Duodenal mucosa (tissue), 2 donors: ENCODE measurements at regions not wholly inside any gene's neighbourhood (a gene's known extent, or its start where the extent isn't known, plus 50 kb on each side); places are given as distances from the start of the nearest gene placed in this dataset.
"Not testable (repeated sequence)": the region's sequence is repeated elsewhere in the genome, so short reads cannot be mapped to it uniquely, and the experiment has no call there.

Experiments used
- H3K27ac ChIP-seq: one replicate; pipeline ENCODE4 v1.7.0; 2013; ENCODE audit warnings: low read depth, low read length
- H3K27me3 ChIP-seq, 2 donors: one replicate each; pipeline ENCODE4 v1.7.0; 2013; ENCODE audit warnings: low read length in 2 of 2, control low read depth in 1 of 2; ENCODE audit not compliant: insufficient read depth in 2 of 2, control insufficient read depth in 1 of 2
- H3K36me3 ChIP-seq, 2 donors: one replicate each; pipeline ENCODE4 v1.7.0; 2013; ENCODE audit warnings: low read length in 2 of 2, control low read depth in 1 of 2; ENCODE audit not compliant: insufficient read depth in 2 of 2, control insufficient read depth in 1 of 2
- H3K4me1 ChIP-seq, 2 donors: one replicate each; pipeline ENCODE4 v1.7.0; 2013; ENCODE audit warnings: low read length in 2 of 2, control low read depth in 1 of 2; ENCODE audit not compliant: insufficient read depth in 2 of 2, control insufficient read depth in 1 of 2
- H3K4me3 ChIP-seq, 2 donors: one replicate each; pipeline ENCODE4 v1.7.0; 2013; ENCODE audit warnings: low read length in 2 of 2, low read depth in 1 of 2
- H3K9ac ChIP-seq, 2 donors: one replicate each; pipeline ENCODE4 v1.7.0; 2013; ENCODE audit warnings: low read length in 2 of 2, low read depth in 1 of 2
- H3K9me3 ChIP-seq, 2 donors: one replicate each; pipeline ENCODE4 v1.7.0; 2013; ENCODE audit warnings: low read length in 2 of 2, control low read depth in 1 of 2; ENCODE audit not compliant: control insufficient read depth in 1 of 2

- H3K9me3 ChIP-seq, H3K4me3 ChIP-seq, H3K27me3 ChIP-seq, H3K9ac ChIP-seq, H3K36me3 ChIP-seq, H3K27ac ChIP-seq: not testable (repeated sequence)
- peaks cover 23 to 28% of the 10 kb centered on the region in 2 donors for H3K4me1 ChIP-seq
These were observed 150.2 kb downstream of the SEC14L1 start for GRCh38 chr17:77290759-77291558.

- peaks cover 0 to 7% of the 10 kb centered on the region in 2 donors for H3K36me3 ChIP-seq
- H3K4me3 ChIP-seq: no peak overlapping the region
- H3K9ac ChIP-seq: no peak overlapping the region
- no peaks in the 10 kb centered on the region for H3K27me3 ChIP-seq
- H3K4me1 ChIP-seq: peaks cover 15 to 21% of the 10 kb centered on the region in 2 donors
- H3K9me3 ChIP-seq: no peaks in the 10 kb centered on the region
- no peak overlapping the region for H3K27ac ChIP-seq
These were observed 151.0 kb downstream of the SEC14L1 start for GRCh38 chr17:77291591-77292386.

- no peak overlapping the region for H3K4me3 ChIP-seq
- no peak overlapping the region for H3K9ac ChIP-seq
- H3K27ac ChIP-seq: no peak overlapping the region
- H3K9me3 ChIP-seq: no peaks in the 10 kb centered on the region
- H3K36me3 ChIP-seq: peaks cover 0 to 15% of the 10 kb centered on the region in 2 donors
- peaks cover 3 to 6% of the 10 kb centered on the region in 2 donors for H3K4me1 ChIP-seq
- H3K27me3 ChIP-seq: no peaks in the 10 kb centered on the region
These were observed 154.0 kb downstream of the SEC14L1 start for GRCh38 chr17:77294761-77295160.

- Histone ChIP-seq H3K4me1 (peaks cover 6 to 12% of the 10 kb centered on the region in 2 donors), H3K4me3 (no peak overlapping the region), H3K27me3 (no peaks in the 10 kb centered on the region), H3K36me3 (peaks cover 0 to 15% of the 10 kb centered on the region in 2 donors), H3K27ac (no peak overlapping the region), H3K9ac (no peak overlapping the region), H3K9me3 (no peaks in the 10 kb centered on the region)
These were observed 154.6 kb downstream of the SEC14L1 start for GRCh38 chr17:77295241-77295853.

- peaks cover 9 to 14% of the 10 kb centered on the region in 2 donors for H3K4me1 ChIP-seq
- no peaks in the 10 kb centered on the region for H3K9me3 ChIP-seq
- H3K36me3 ChIP-seq: peaks cover 0 to 15% of the 10 kb centered on the region in 2 donors
- H3K27ac ChIP-seq: no peak overlapping the region
- H3K4me3 ChIP-seq: no peak overlapping the region
- no peaks in the 10 kb centered on the region for H3K27me3 ChIP-seq
- no peak overlapping the region for H3K9ac ChIP-seq
These were observed 156.1 kb downstream of the SEC14L1 start for GRCh38 chr17:77296769-77297409.

GRCh38 chr17:77297693-77298666 lies 157.2 kb downstream of the SEC14L1 start:
- H3K4me3 ChIP-seq: no peak overlapping the region
- H3K4me1 ChIP-seq: peaks cover 10 to 16% of the 10 kb centered on the region in 2 donors
- H3K36me3 ChIP-seq: peaks cover 0 to 15% of the 10 kb centered on the region in 2 donors
- no peaks in the 10 kb centered on the region for H3K27me3 ChIP-seq
- no peaks in the 10 kb centered on the region for H3K9me3 ChIP-seq
- no peak overlapping the region for H3K27ac ChIP-seq
- H3K9ac ChIP-seq: no peak overlapping the region

GRCh38 chr17:77298811-77299210 lies 158.0 kb downstream of the SEC14L1 start:
- H3K4me3 ChIP-seq: no peak overlapping the region

GRCh38 chr17:77299256-77300015 lies 158.7 kb downstream of the SEC14L1 start:
- no peak overlapping the region for H3K4me3 ChIP-seq
- H3K4me1 ChIP-seq: peaks cover 13 to 21% of the 10 kb centered on the region in 2 donors
- H3K9me3 ChIP-seq: no peaks in the 10 kb centered on the region
- H3K27ac ChIP-seq: no peak overlapping the region
- no peaks in the 10 kb centered on the region for H3K27me3 ChIP-seq
- H3K9ac ChIP-seq: no peak overlapping the region
- peaks cover 0 to 15% of the 10 kb centered on the region in 2 donors for H3K36me3 ChIP-seq

More at GRCh38 chr17:77298811-77299210, 158.0 kb downstream of the SEC14L1 start:
- peaks cover 0 to 15% of the 10 kb centered on the region in 2 donors for H3K36me3 ChIP-seq
- H3K9ac ChIP-seq: no peak overlapping the region
- H3K27ac ChIP-seq: no peak overlapping the region
- H3K4me1 ChIP-seq: peaks cover 10 to 16% of the 10 kb centered on the region in 2 donors
- H3K27me3 ChIP-seq: no peaks in the 10 kb centered on the region
- H3K9me3 ChIP-seq: no peaks in the 10 kb centered on the region
